Spinal cord (tissue), 9 donors: ENCODE measurements at regions not wholly inside any gene's neighbourhood (a gene's known extent, or its start where the extent isn't known, plus 50 kb on each side); places are given as distances from the start of the nearest gene placed in this dataset.

Experiments used
- DNase-seq, 6 donors: peaks; one replicate each; pipeline versions ENCODE4 v3.0.0 to v3.0.0-alpha.2; 2013 to 2015; ENCODE audit warnings: low spot score in 6 of 6, low read depth in 4 of 6
- H3K27ac ChIP-seq: one replicate; pipeline ENCODE4 v1.5.1; 2013; ENCODE audit warnings: low read depth, low read length, control low read depth
- H3K27me3 ChIP-seq: one replicate; pipeline ENCODE4 v1.6.1; 2013; ENCODE audit warnings: low read length; ENCODE audit not compliant: control insufficient read depth, insufficient read depth
- H3K36me3 ChIP-seq: one replicate; pipeline ENCODE4 v1.6.1; 2013; ENCODE audit warnings: low read length; ENCODE audit not compliant: control insufficient read depth, insufficient read depth
- H3K4me1 ChIP-seq: one replicate; pipeline ENCODE4 v1.6.1; 2013; ENCODE audit warnings: low read length; ENCODE audit not compliant: control insufficient read depth, insufficient read depth
- H3K4me3 ChIP-seq: one replicate; pipeline ENCODE4 v1.5.1; 2013; ENCODE audit warnings: low read depth, low read length, control low read depth
- H3K9me3 ChIP-seq: one replicate; pipeline ENCODE4 v1.6.1; 2013; ENCODE audit warnings: low read length; ENCODE audit not compliant: control insufficient read depth, insufficient read depth
- WGBS: methylation state at CpG from one replicate; pipeline ENCODE4 v1.1.5; 2013; ENCODE audit warnings: missing lambda C conversion rate; ENCODE audit not compliant: insufficient coverage; 5-methylcytosine and 5-hydroxymethylcytosine counted together
- donor health status: healthy.

- H3K36me3 ChIP-seq, result no peaks in the 10 kb centered on the region
- no peak overlapping the region for H3K4me3 ChIP-seq
- no peaks in the 10 kb centered on the region for H3K27me3 ChIP-seq
- WGBS, result no CpG with 5 or more reads among the region's 5 CpGs
- no peak for DNase-seq
- no peaks in the 10 kb centered on the region for H3K4me1 ChIP-seq
- H3K27ac ChIP-seq, result no peak overlapping the region
- H3K9me3 ChIP-seq, result no peaks in the 10 kb centered on the region
Observed at GRCh38 chr3:187870360-187871203, 125.3 kb upstream of the BCL6 start.

GRCh38 chr3:187871204-187871591 lies 125.9 kb upstream of the BCL6 start:
- no peak overlapping the region for H3K4me3 ChIP-seq
- no peaks in the 10 kb centered on the region for H3K27me3 ChIP-seq
- no peak for DNase-seq
- H3K4me1 ChIP-seq, result no peaks in the 10 kb centered on the region
- H3K36me3 ChIP-seq, result no peaks in the 10 kb centered on the region
- H3K27ac ChIP-seq, result no peak overlapping the region
- H3K9me3 ChIP-seq, result no peaks in the 10 kb centered on the region

DNA sequence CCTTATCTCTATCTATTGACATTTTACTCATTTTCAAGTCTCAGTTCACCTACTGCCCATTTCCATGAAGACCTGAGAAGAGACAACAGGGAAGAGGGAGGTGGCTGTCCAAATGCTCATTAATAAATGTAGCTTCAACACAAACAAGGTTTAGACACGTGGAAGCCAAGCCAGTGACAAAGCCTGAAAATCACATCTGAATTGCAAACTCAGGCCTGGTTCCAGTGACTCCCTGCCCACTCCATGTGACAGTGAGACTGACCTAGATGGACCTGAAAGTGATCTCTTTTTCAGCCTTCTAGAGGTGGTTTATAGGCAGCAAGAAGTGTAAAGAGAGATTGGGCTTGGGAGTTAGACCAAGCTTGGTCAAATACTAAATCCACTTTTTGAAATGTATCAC lies 126.6 kb upstream of the BCL6 start:
- Histone ChIP-seq H3K27me3 (no peaks in the 10 kb centered on the region), H3K4me1 (no peaks in the 10 kb centered on the region), H3K27ac (no peak overlapping the region), H3K36me3 (no peaks in the 10 kb centered on the region), H3K4me3 (no peak overlapping the region), H3K9me3 (no peaks in the 10 kb centered on the region)
- 75% methylated on average over 1 of the region's 1 CpG for WGBS
- no peak for DNase-seq

DNA sequence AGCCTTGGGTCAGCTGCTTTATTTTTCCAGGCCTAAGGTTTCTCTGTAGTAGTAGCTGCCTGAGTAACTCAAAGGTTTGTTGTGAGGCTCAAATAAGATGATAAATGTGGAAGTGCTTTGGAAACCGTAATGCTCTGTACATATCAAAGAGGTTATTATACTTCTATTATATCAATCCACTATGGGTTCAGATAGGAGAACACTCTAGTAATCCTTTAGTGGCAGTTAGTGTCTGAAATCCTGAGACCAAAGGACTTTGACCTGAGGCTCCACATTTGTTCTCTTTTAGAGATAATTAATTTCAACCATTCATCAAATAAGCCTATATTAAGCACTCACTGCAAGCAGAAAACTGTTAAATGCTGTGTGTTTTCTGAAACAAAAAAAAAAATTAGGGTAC lies 128.6 kb upstream of the BCL6 start:
- no peak overlapping the region for H3K4me3 ChIP-seq
- DNase-seq, result no peak
- no CpG with 5 or more reads among the region's 1 CpG for WGBS
- H3K27me3 ChIP-seq, result no peaks in the 10 kb centered on the region
- no peaks in the 10 kb centered on the region for H3K4me1 ChIP-seq
- no peaks in the 10 kb centered on the region for H3K36me3 ChIP-seq
- no peaks in the 10 kb centered on the region for H3K9me3 ChIP-seq
- no peak overlapping the region for H3K27ac ChIP-seq

GRCh38 chr3:187875863-187876262 lies 130.6 kb upstream of the BCL6 start:
- H3K27ac ChIP-seq, result no peak overlapping the region
- WGBS, result no CpG with 5 or more reads among the region's 4 CpGs
- no peaks in the 10 kb centered on the region for H3K4me1 ChIP-seq
- H3K4me3 ChIP-seq, result no peak overlapping the region
- DNase-seq, result no peak
- no peaks in the 10 kb centered on the region for H3K9me3 ChIP-seq
- no peaks in the 10 kb centered on the region for H3K27me3 ChIP-seq
- H3K36me3 ChIP-seq, result no peaks in the 10 kb centered on the region

DNA sequence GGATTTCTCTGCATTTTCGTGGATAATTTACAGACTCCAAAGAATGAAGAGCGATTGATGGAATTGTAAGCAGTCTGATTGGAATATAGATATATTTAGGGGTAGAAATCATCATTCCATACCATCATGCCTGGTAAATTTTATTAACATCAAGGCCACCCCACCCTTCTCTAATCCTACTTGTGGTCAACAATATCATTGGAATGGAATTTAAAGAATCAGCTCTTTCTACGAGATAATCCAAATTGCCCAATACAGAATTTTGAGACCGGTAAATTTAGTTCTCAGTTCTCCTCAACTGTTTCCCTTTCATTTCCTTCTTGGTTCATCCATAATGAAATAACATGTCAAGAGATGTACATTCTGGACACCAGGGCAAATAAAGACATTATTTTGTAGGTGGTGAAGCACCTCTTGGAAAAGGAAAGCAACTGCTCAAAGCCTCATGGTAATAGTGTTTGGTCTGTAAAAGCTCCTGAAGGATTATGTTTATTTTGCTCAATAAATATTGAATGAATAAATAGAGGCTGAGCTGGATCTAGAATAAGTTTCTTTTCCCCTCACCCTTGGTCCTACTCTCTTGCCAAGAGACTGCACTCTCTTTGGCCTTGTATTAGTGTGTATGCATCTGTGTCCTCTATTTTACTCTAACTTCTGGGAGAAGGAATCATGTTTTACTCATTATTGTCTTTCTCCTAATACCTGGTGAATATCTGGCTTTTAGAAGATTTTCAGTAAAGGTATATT lies 133.7 kb upstream of the BCL6 start:
- no peaks in the 10 kb centered on the region for H3K27me3 ChIP-seq
- WGBS, result no CpG with 5 or more reads among the region's 4 CpGs
- no peaks in the 10 kb centered on the region for H3K9me3 ChIP-seq
- no peak for DNase-seq
- no peaks in the 10 kb centered on the region for H3K36me3 ChIP-seq
- no peaks in the 10 kb centered on the region for H3K4me1 ChIP-seq
- no peak overlapping the region for H3K27ac ChIP-seq
- H3K4me3 ChIP-seq, result no peak overlapping the region

DNA sequence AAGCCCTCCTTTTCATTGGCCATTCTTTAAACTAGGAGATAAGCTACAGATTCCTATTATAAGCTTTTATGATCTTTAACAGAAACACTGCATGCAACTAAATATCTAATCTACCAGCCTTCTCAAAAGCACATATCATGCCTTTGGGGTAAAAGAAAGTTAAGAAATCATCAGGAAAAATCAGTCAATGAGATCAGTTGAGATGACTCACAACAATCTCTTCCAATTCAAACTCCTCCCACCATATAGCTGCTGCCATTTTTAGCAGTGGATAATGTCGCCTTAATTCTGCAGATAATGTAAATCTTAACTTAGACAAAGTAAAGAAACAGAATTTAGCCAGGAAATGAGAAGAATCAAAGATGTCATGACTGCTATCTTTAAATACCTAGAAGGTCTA lies 135.2 kb upstream of the BCL6 start:
- Histone ChIP-seq H3K27me3 (no peaks in the 10 kb centered on the region), H3K9me3 (no peaks in the 10 kb centered on the region), H3K27ac (no peak overlapping the region), H3K4me3 (no peak overlapping the region), H3K4me1 (no peaks in the 10 kb centered on the region), H3K36me3 (no peaks in the 10 kb centered on the region)
- WGBS, result no CpG with 5 or more reads among the region's 1 CpG
- no peak for DNase-seq

GRCh38 chr3:187880851-187881250 lies 135.6 kb upstream of the BCL6 start:
- H3K4me3 ChIP-seq, result no peak overlapping the region
- no peaks in the 10 kb centered on the region for H3K9me3 ChIP-seq
- H3K36me3 ChIP-seq, result no peaks in the 10 kb centered on the region
- H3K27ac ChIP-seq, result no peak overlapping the region
- WGBS, result 100% methylated on average over 1 of the region's 1 CpG
- H3K4me1 ChIP-seq, result no peaks in the 10 kb centered on the region
- no peaks in the 10 kb centered on the region for H3K27me3 ChIP-seq
- no peak for DNase-seq

GRCh38 chr3:187888701-187889100 lies 143.4 kb upstream of the BCL6 start:
- Histone ChIP-seq H3K36me3 (no peaks in the 10 kb centered on the region), H3K4me1 (no peaks in the 10 kb centered on the region), H3K4me3 (no peak overlapping the region), H3K27ac (no peak overlapping the region), H3K9me3 (no peaks in the 10 kb centered on the region), H3K27me3 (no peaks in the 10 kb centered on the region)
- DNase-seq, result no peak
- WGBS, result 100% methylated on average over 1 of the region's 1 CpG

DNA sequence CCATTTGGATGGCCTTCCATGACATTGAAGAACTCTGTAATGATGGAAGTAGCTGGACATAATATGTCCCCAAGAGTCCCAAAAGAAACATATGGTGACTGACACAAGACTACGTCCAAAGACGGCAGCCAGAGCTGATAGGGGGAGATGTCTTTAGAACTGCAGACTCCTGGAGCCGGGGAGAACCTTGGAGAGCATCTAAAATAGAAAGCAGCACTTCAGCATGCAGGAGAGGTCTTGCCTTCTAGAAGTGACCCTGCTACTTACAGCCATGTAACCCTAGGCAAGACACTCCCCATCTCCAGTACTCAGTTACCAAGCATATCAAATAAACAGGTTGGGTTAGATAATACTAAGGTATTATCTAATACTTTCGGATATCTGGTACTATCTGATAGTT lies 143.8 kb upstream of the BCL6 start:
- H3K9me3 ChIP-seq, result no peaks in the 10 kb centered on the region
- 90% methylated on average over 3 of the region's 4 CpGs for WGBS
- no peak overlapping the region for H3K27ac ChIP-seq
- no peaks in the 10 kb centered on the region for H3K36me3 ChIP-seq
- no peaks in the 10 kb centered on the region for H3K4me1 ChIP-seq
- DNase-seq, result no peak
- no peaks in the 10 kb centered on the region for H3K27me3 ChIP-seq
- no peak overlapping the region for H3K4me3 ChIP-seq
